HEK293T (cell line): ENCODE measurements at regions not wholly inside any gene's neighbourhood (a gene's known extent, or its start where the extent isn't known, plus 50 kb on each side); places are given as distances from the start of the nearest gene placed in this dataset.

Experiments used
- ARNT ChIP-seq: fragments of 450-650 bp; IDR thresholded peaks from 2 replicates; pipeline ENCODE4 v1.6.1; 2017; ENCODE audit warnings: mild to moderate bottlenecking
- BHLHE40 ChIP-seq: fragments of 450-650 bp; IDR thresholded peaks from 2 replicates; pipeline ENCODE4 v1.6.1; 2016; ENCODE audit warnings: mild to moderate bottlenecking, moderate library complexity, borderline replicate concordance
- CTBP1 ChIP-seq: fragments of 450-650 bp; IDR thresholded peaks from 2 replicates; pipeline ENCODE4 v1.6.1; 2016; ENCODE audit warnings: borderline replicate concordance
- FOXA1 ChIP-seq: fragments of 450-650 bp; IDR thresholded peaks from 2 replicates; pipeline ENCODE4 v1.6.1; 2016; ENCODE audit warnings: mild to moderate bottlenecking
- FOXM1 ChIP-seq: fragments of 450-650 bp; IDR thresholded peaks from 2 replicates; pipeline ENCODE4 v1.6.1; 2017; ENCODE audit warnings: mild to moderate bottlenecking, borderline replicate concordance
- HDGF ChIP-seq: fragments of 450-650 bp; IDR thresholded peaks from 2 replicates; pipeline ENCODE4 v1.6.1; 2017; ENCODE audit warnings: antibody characterized with exemption, borderline replicate concordance
- NFRKB ChIP-seq: fragments of 450-650 bp; IDR thresholded peaks from 2 replicates; pipeline ENCODE4 v1.6.1; 2016; ENCODE audit warnings: mild to moderate bottlenecking, moderate library complexity
- PKNOX1 ChIP-seq: fragments of 450-650 bp; IDR thresholded peaks from 2 replicates; pipeline ENCODE4 v1.6.1; 2016
- SP1 ChIP-seq: fragments of 450-650 bp; IDR thresholded peaks from 2 replicates; pipeline ENCODE4 v1.6.1; 2017
- SUZ12 ChIP-seq: fragments of 450-650 bp; IDR thresholded peaks from 2 replicates; pipeline ENCODE4 v1.6.1; 2016; ENCODE audit warnings: mild to moderate bottlenecking
- ZNF384 ChIP-seq: fragments of 450-650 bp; IDR thresholded peaks from 2 replicates; pipeline ENCODE4 v1.6.1; 2016

GRCh38 chr17:20781260-20781659 is 201.7 kb downstream of the CDRT15L2 start:
- no peak for TF ChIP-seq FOXM1
- no peak for TF ChIP-seq ZNF384
- TF ChIP-seq NFRKB = no peak
- TF ChIP-seq BHLHE40 = no peak
- no peak for TF ChIP-seq SUZ12
- TF ChIP-seq SP1 = no peak
- no peak for TF ChIP-seq FOXA1
- no peak for TF ChIP-seq CTBP1
- TF ChIP-seq PKNOX1 = no peak
- TF ChIP-seq ARNT = no peak
- no peak for TF ChIP-seq HDGF
